ENCODE measurements at regions not wholly inside any gene's neighbourhood (a gene's known extent, or its start where the extent isn't known, plus 50 kb on each side); places are given as distances from the start of the nearest gene placed in this dataset.

DNA sequence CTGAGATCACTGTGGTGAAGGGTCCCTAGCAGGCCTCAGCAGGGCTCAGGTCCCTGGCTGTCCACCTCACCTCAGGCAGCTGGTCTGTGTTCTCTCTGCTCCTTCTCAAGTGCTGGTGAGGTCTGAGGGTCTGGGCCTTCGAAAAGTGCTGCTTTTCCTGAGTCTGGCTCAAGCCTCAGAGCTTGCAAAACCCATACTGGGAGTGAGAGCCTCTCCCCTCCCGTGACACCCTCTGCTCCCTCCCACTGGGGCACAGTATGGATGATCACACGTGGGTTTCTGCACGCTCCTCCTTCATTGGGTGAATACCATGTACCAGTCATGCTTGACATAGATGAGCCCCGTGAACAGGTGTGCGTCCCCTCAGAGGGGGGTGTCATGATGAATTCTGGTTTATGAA, 73.3 kb upstream of the WASF3 start:
- TF ChIP-seq CTCF (optimal IDR thresholded peaks at IDR 0.05 in 1 of 3, IDR thresholded peaks at IDR 0.05 in 1 of 3, conservative IDR thresholded peaks at IDR 0.05 in 1 of 3; ENCODE audit: extremely low read depth in 1 of 3, insufficient read depth in 2 of 3, low read length in 3 of 3) = no peak
- no peak for TF ChIP-seq EZH2 (IDR thresholded peaks at IDR 0.05; ENCODE audit: low read length)
